OCI-LY7 (cell line): ENCODE measurements at regions not wholly inside any gene's neighbourhood (a gene's known extent, or its start where the extent isn't known, plus 50 kb on each side); places are given as distances from the start of the nearest gene placed in this dataset.

Source experiments
- BruUV-seq: library from RNA; stranded (reverse); fragments of 400-500 nt; replicated peaks from 2 replicates; lab custom pipeline; 2021; lab: Mats Ljungman, UMichigan
- CTCF ChIA-PET: fragments of 300-600 bp; sonication (Branson Sonifier 250); formaldehyde crosslinking; loops from one replicate; lab custom pipeline; 2022; ENCODE audit warnings: antibody characterized with exemption; ENCODE audit not compliant: unreplicated experiment; lab: Charles Lee
- POLR2A ChIA-PET: fragments of 300-600 bp; sonication (Branson Sonifier 250); formaldehyde crosslinking; loops from one replicate; lab custom pipeline; 2022; ENCODE audit warnings: antibody characterized with exemption; lab: Charles Lee
- DNase-seq: peaks from one replicate; pipeline ENCODE4 v3.0.0-alpha.2; 2015; ENCODE audit warnings: low spot score
- H2AFZ ChIP-seq: fragments of 200-600 bp; sonication (generic), shearing (Covaris generic); 2 replicates; pipeline ENCODE4 v1.6.1; 2014; ENCODE audit warnings: mild to moderate bottlenecking, antibody characterized with exemption, low read length, moderate library complexity
- H3K27ac ChIP-seq: fragments of 200-600 bp; sonication (generic); 2 replicates; pipeline ENCODE4 v1.5.1; 2014; ENCODE audit warnings: mixed run types, low read depth, mild to moderate bottlenecking, moderate library complexity, low read length, inconsistent platforms; ENCODE audit not compliant: poor library complexity, severe bottlenecking
- H3K36me3 ChIP-seq: fragments of 200-600 bp; sonication (generic); 2 replicates; pipeline ENCODE4 v1.6.1; 2014; ENCODE audit warnings: mild to moderate bottlenecking, antibody characterized with exemption, low read length, moderate library complexity, mixed read lengths; ENCODE audit not compliant: insufficient read depth
- H3K4me1 ChIP-seq: fragments of 200-600 bp; sonication (generic); 2 replicates; pipeline ENCODE4 v1.5.1; 2014; ENCODE audit warnings: mild to moderate bottlenecking, low read length; ENCODE audit not compliant: insufficient read depth, poor library complexity, severe bottlenecking
- H3K4me2 ChIP-seq: fragments of 200-600 bp; sonication (generic); 2 replicates; pipeline ENCODE4 v1.6.1; 2014; ENCODE audit warnings: mild to moderate bottlenecking, low read length
- H3K4me3 ChIP-seq: fragments of 200-600 bp; sonication (generic); 2 replicates; pipeline ENCODE4 v1.5.1; 2014; ENCODE audit warnings: mild to moderate bottlenecking, low read depth, low read length; ENCODE audit not compliant: poor library complexity, severe bottlenecking
- H3K79me2 ChIP-seq: fragments of 200-600 bp; sonication (generic); 2 replicates; pipeline ENCODE4 v1.6.1; 2016; ENCODE audit warnings: low read depth, mild to moderate bottlenecking, low read length, moderate library complexity, mixed read lengths; ENCODE audit not compliant: insufficient read depth
- H3K9me2 ChIP-seq: fragments of 200-600 bp; sonication (generic); 2 replicates; pipeline ENCODE4 v1.6.1; 2016; ENCODE audit warnings: mild to moderate bottlenecking, low read length, mixed read lengths; ENCODE audit not compliant: insufficient read depth
- H3K9me3 ChIP-seq: fragments of 200-600 bp; sonication (generic); 2 replicates; pipeline ENCODE4 v1.6.1; 2014; ENCODE audit warnings: mild to moderate bottlenecking, mixed run types, low read length, mixed read lengths
- H4K20me1 ChIP-seq: fragments of 200-600 bp; sonication (generic); 2 replicates; pipeline ENCODE4 v1.6.1; 2014; ENCODE audit warnings: mild to moderate bottlenecking, antibody characterized with exemption, low read length, moderate library complexity, mixed read lengths; ENCODE audit not compliant: insufficient read depth
- EZH2phosphoT487 ChIP-seq: fragments of 200-600 bp; sonication (generic); IDR thresholded peaks from 2 replicates; pipeline ENCODE4 v1.6.1; 2018; ENCODE audit warnings: low read depth, borderline replicate concordance, mild to moderate bottlenecking, mixed run types, antibody characterized with exemption, low read length, moderate library complexity, mixed read lengths
- intact Hi-C: fragments of 100-400 bp; cut with micrococcal nuclease; formaldehyde crosslinking; loops from one replicate; pipeline ENCODE4 v1.10.0; 2022; ENCODE audit not compliant: unreplicated experiment
- TF ChIP-seq, protein P1 (sequence below): fragments of 200-600 bp; sonication (generic); conservative IDR thresholded peaks from 2 replicates; pipeline ENCODE4 v1.5.1; 2014; ENCODE audit warnings: mild to moderate bottlenecking, antibody characterized with exemption, low read length, moderate library complexity, mixed read lengths

GRCh38 chr22:49427941-49428340, 399.7 kb downstream of the BRD1 start:
- Histone ChIP-seq H3K4me2 (no peak overlapping the region), H4K20me1 (no peaks in the 10 kb centered on the region), H3K4me1 (peaks cover 10% of the 10 kb centered on the region), H3K9me3 (no peaks in the 10 kb centered on the region), H3K27ac (no peak overlapping the region), H2AFZ (no peak overlapping the region), H3K79me2 (no peaks in the 10 kb centered on the region), H3K9me2 (no peaks in the 10 kb centered on the region), H3K4me3 (no peak overlapping the region), H3K36me3 (no peaks in the 10 kb centered on the region)
- intact Hi-C loops = no loop called here
- DNase-seq = no peak
- ChIA-PET POLR2A (no interaction called here), CTCF (no interaction called here)
- BruUV-seq = no TSS peak
- TF ChIP-seq, protein P1, sequence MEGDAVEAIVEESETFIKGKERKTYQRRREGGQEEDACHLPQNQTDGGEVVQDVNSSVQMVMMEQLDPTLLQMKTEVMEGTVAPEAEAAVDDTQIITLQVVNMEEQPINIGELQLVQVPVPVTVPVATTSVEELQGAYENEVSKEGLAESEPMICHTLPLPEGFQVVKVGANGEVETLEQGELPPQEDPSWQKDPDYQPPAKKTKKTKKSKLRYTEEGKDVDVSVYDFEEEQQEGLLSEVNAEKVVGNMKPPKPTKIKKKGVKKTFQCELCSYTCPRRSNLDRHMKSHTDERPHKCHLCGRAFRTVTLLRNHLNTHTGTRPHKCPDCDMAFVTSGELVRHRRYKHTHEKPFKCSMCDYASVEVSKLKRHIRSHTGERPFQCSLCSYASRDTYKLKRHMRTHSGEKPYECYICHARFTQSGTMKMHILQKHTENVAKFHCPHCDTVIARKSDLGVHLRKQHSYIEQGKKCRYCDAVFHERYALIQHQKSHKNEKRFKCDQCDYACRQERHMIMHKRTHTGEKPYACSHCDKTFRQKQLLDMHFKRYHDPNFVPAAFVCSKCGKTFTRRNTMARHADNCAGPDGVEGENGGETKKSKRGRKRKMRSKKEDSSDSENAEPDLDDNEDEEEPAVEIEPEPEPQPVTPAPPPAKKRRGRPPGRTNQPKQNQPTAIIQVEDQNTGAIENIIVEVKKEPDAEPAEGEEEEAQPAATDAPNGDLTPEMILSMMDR = no peak
- TF ChIP-seq EZH2phosphoT487 = no peak

- ChIA-PET CTCF (no interaction called here), POLR2A (no interaction called here)
- H3K9me3 ChIP-seq = no peaks in the 10 kb centered on the region
- H4K20me1 ChIP-seq = no peaks in the 10 kb centered on the region
- H3K79me2 ChIP-seq = no peaks in the 10 kb centered on the region
- peaks cover 10% of the 10 kb centered on the region for H3K4me1 ChIP-seq
- H3K9me2 ChIP-seq = no peaks in the 10 kb centered on the region
- H3K4me3 ChIP-seq = no peak overlapping the region
- BruUV-seq = no TSS peak
- no peak for DNase-seq
- TF ChIP-seq, protein P1 = no peak
- no peak for TF ChIP-seq EZH2phosphoT487
- no peak overlapping the region for H3K27ac ChIP-seq
- H3K4me2 ChIP-seq = no peak overlapping the region
- no peaks in the 10 kb centered on the region for H3K36me3 ChIP-seq
- no peak overlapping the region for H2AFZ ChIP-seq
- intact Hi-C loops = no loop called here
Observed at GRCh38 chr22:49427341-49427740, 400.3 kb downstream of the BRD1 start.

DNA sequence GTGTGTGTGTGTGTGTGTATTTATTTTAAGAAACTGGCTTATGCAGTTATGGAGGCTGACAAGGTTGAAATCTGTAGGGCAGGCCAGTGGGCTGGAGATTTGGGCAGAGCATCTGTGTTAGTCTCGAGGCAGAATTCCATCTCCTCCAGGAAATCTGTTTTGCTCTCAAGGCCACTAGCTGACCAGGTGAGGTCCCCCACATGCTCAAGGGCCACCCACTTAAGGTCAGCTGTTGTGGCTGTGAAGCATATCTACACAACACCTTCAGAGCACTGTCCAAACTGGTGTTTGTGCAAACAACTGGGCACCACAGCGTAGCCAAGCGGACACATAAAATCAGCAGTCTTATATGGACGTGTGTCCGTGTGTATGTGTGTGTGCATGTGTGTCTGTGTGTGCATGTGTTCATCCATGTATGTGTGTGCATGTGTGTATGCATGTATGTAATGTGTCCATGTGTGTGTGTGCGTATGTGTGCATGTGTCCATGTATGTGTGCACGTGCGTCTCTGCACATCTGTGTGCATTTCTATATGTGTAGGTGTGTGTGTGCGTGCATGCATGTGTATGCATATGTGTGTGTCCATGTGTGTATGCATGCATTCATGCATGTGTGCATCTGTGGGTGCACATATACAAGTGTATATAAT, 400.9 kb downstream of the BRD1 start:
- no TSS peak for BruUV-seq
- Histone ChIP-seq H3K36me3 (no peaks in the 10 kb centered on the region), H3K4me3 (no peak overlapping the region), H3K27ac (no peak overlapping the region), H3K4me1 (peaks cover 10% of the 10 kb centered on the region), H3K79me2 (no peaks in the 10 kb centered on the region), H3K4me2 (no peak overlapping the region), H2AFZ (no peak overlapping the region), H4K20me1 (no peaks in the 10 kb centered on the region), H3K9me3 (no peaks in the 10 kb centered on the region), H3K9me2 (no peaks in the 10 kb centered on the region)
- ChIA-PET POLR2A (no interaction called here), CTCF (no interaction called here)
- no peak for TF ChIP-seq EZH2phosphoT487
- TF ChIP-seq, protein P1 = no peak
- no peak for DNase-seq
- intact Hi-C loops = no loop called here
